ENCODE measurements at regions not wholly inside any gene's neighbourhood (a gene's known extent, or its start where the extent isn't known, plus 50 kb on each side); places are given as distances from the start of the nearest gene placed in this dataset.

- H3K4me3 ChIP-seq (ENCODE audit: insufficient read depth, low read length) = no peak overlapping the region
- no peaks in the 10 kb centered on the region for H3K36me3 ChIP-seq (ENCODE audit: insufficient read depth, low read length)
- H3K4me2 ChIP-seq (ENCODE audit: insufficient read depth, low read length) = no peak overlapping the region
- H3K27me3 ChIP-seq (ENCODE audit: insufficient read depth, low read length) = no peaks in the 10 kb centered on the region
- no peaks in the 10 kb centered on the region for H3K9me3 ChIP-seq (ENCODE audit: low read depth, low read length)
- no peaks in the 10 kb centered on the region for H3K79me2 ChIP-seq (ENCODE audit: insufficient read depth, low read length)
- H2AFZ ChIP-seq (ENCODE audit: low read length) = no peak overlapping the region
- H3K27ac ChIP-seq (ENCODE audit: low read depth, low read length) = no peak overlapping the region
- TF ChIP-seq CTCF (IDR thresholded peaks at IDR 0.05; ENCODE audit: extremely low read depth, low read depth, low read length) = no peak
- no peaks in the 10 kb centered on the region for H4K20me1 ChIP-seq (ENCODE audit: insufficient read depth, low read length)
- no peak for DNase-seq (ENCODE audit: insufficient read length, low spot score, missing footprints)
- H3K4me1 ChIP-seq (ENCODE audit: insufficient read depth, low read length) = peaks cover 36% of the 10 kb centered on the region
These were observed 674.8 kb upstream of the CITED2 start for GRCh38 chr6:140049251-140049650.

- H2AFZ ChIP-seq (ENCODE audit: low read length) = no peak overlapping the region
- no peaks in the 10 kb centered on the region for H3K79me2 ChIP-seq (ENCODE audit: insufficient read depth, low read length)
- no peaks in the 10 kb centered on the region for H3K36me3 ChIP-seq (ENCODE audit: insufficient read depth, low read length)
- no peak for DNase-seq (ENCODE audit: insufficient read length, low spot score, missing footprints)
- TF ChIP-seq CTCF (IDR thresholded peaks at IDR 0.05; ENCODE audit: extremely low read depth, low read depth, low read length) = no peak
- no peak overlapping the region for H3K4me3 ChIP-seq (ENCODE audit: insufficient read depth, low read length)
- H3K27ac ChIP-seq (ENCODE audit: low read depth, low read length) = no peak overlapping the region
- H3K4me1 ChIP-seq (ENCODE audit: insufficient read depth, low read length) = peaks cover 41% of the 10 kb centered on the region
- no peaks in the 10 kb centered on the region for H4K20me1 ChIP-seq (ENCODE audit: insufficient read depth, low read length)
- no peaks in the 10 kb centered on the region for H3K9me3 ChIP-seq (ENCODE audit: low read depth, low read length)
- H3K4me2 ChIP-seq (ENCODE audit: insufficient read depth, low read length) = no peak overlapping the region
- no peaks in the 10 kb centered on the region for H3K27me3 ChIP-seq (ENCODE audit: insufficient read depth, low read length)
These were observed 673.8 kb upstream of the CITED2 start for GRCh38 chr6:140048202-140048790.

- Histone ChIP-seq H3K79me2 (ENCODE audit: insufficient read depth, low read length) (no peaks in the 10 kb centered on the region), H3K4me1 (ENCODE audit: insufficient read depth, low read length) (peaks cover 37% of the 10 kb centered on the region), H2AFZ (ENCODE audit: low read length) (no peak overlapping the region), H3K27me3 (ENCODE audit: insufficient read depth, low read length) (no peaks in the 10 kb centered on the region), H3K4me3 (ENCODE audit: insufficient read depth, low read length) (no peak overlapping the region), H3K9me3 (ENCODE audit: low read depth, low read length) (no peaks in the 10 kb centered on the region), H3K27ac (ENCODE audit: low read depth, low read length) (no peak overlapping the region), H3K36me3 (ENCODE audit: insufficient read depth, low read length) (no peaks in the 10 kb centered on the region), H3K4me2 (ENCODE audit: insufficient read depth, low read length) (no peak overlapping the region), H4K20me1 (ENCODE audit: insufficient read depth, low read length) (no peaks in the 10 kb centered on the region)
- no peak for TF ChIP-seq CTCF (IDR thresholded peaks at IDR 0.05; ENCODE audit: extremely low read depth, low read depth, low read length)
- no peak for DNase-seq (ENCODE audit: insufficient read length, low spot score, missing footprints)
These were observed 672.9 kb upstream of the CITED2 start for GRCh38 chr6:140047321-140047720.

- Histone ChIP-seq H3K4me3 (ENCODE audit: insufficient read depth, low read length) (no peak overlapping the region), H4K20me1 (ENCODE audit: insufficient read depth, low read length) (no peaks in the 10 kb centered on the region), H2AFZ (ENCODE audit: low read length) (no peak overlapping the region), H3K27ac (ENCODE audit: low read depth, low read length) (no peak overlapping the region), H3K79me2 (ENCODE audit: insufficient read depth, low read length) (no peaks in the 10 kb centered on the region), H3K9me3 (ENCODE audit: low read depth, low read length) (no peaks in the 10 kb centered on the region), H3K4me2 (ENCODE audit: insufficient read depth, low read length) (no peak overlapping the region), H3K36me3 (ENCODE audit: insufficient read depth, low read length) (no peaks in the 10 kb centered on the region), H3K4me1 (ENCODE audit: insufficient read depth, low read length) (peaks cover 25% of the 10 kb centered on the region), H3K27me3 (ENCODE audit: insufficient read depth, low read length) (no peaks in the 10 kb centered on the region)
- no peak for DNase-seq (ENCODE audit: insufficient read length, low spot score, missing footprints)
- no peak for TF ChIP-seq CTCF (IDR thresholded peaks at IDR 0.05; ENCODE audit: extremely low read depth, low read depth, low read length)
These were observed 671.7 kb upstream of the CITED2 start for GRCh38 chr6:140046016-140046632.
